ENCODE measurements at regions not wholly inside any gene's neighbourhood (a gene's known extent, or its start where the extent isn't known, plus 50 kb on each side); places are given as distances from the start of the nearest gene placed in this dataset.

DNA sequence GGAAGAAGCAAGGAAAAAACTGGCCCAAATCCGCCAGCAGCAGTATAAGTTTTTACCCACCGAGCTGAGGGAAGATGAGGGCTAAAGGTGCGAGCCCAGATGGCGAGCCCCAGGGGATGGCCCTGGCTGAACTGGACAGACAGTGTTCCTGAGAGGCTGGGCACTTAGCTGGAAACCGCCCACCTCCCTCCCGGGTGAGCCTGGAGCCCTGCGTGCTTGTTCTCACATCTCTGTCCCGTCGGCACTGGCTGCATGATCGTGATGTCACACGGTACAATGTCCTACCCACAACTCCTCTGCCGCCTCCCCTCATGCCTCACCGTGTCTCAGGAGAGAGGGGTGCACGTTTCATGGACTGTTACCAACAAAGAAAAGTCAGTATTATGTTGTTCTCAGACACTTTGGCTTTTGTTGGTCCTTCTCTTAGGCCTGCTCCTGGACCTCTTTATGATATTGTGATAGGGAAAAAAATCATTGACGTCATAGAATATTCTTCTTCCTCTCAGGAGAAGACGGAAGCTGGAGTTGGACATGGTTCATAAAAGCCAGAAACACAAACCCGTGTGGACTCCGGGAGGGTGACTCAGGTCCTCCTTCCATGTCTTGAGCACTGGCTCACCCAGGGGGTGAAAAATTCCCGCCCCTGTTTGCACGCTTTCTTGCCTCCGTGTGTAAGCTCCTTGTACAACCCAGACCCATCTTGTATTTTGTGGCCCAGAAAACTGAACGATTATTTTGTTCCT lies 201.8 kb upstream of the TPM1 start:
- no peak for DNase-seq (ENCODE audit: low read depth)

DNA sequence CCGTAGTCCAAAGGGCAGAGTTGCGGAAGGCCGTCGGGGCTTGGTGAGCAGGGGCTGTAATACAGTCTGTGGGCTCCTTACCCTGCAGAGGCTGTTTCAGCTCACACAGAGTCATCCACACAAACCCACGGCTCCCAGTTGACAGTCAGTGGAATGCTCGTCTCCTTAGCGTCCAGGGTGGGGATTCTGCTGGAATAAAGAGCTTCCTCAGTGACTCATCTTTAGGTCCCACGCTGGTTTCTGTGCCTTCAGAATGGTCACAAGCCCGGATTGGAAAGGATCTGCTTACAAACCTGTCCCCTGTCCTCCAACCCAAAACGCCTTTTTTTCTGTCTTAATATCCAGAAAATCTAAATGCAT lies 201.3 kb upstream of the TPM1 start:
- no peak for DNase-seq (ENCODE audit: low read depth)

- DNase-seq (ENCODE audit: low read depth), result no peak
These were observed 200.5 kb upstream of the TPM1 start for GRCh38 chr15:62841891-62842559.

DNA sequence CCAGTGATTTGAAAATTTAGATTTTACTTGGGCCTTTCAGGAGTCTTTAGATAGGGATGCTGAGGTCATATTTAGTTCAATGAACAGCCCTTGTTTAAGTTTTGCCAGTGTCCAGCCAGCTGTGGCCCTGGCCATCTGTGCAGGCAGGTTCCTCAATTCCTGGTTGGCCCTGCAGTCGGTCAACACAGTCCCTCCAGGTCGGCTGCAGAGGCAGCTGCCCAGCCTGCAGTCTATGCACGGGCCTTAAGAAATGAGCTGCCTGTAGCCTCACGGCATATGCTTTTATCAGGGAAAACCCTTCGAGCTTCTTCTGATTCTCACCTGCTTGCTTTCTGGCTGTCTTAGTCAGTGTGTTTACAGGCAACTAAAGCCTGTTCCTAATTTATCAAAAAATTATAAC lies 199.2 kb upstream of the TPM1 start:
- no peak for DNase-seq (ENCODE audit: low read depth)

DNA sequence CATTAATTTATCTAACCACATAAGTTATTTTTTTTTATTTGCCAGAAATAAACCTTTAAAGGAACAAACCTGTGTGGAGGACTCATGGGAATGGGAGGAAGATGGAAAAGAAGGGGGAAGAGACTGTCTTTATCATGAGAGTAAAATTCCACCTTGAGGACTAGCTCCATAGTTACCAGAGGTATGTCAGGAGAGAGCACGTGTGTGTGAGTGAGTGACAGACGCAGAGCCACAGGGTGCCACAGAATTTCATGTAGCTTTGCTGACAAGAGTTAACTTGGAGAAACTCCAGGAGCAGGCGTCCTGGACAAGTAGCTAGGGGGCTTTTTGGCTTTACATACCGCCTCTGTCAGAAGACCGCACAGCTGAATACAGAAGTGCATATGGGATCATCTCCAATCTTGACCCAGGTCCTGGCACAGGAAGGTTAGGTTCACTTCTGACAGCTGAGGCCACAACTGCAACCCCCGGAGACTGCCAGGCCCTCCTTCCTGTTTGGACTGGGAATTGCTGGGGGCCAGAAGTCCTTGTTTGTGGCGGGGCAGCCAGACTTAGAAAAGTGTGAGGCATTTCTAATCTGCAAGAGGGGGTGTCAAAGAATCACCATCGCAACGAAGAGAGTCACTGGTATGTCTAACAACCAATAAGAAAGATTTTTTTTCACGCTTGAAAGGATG lies 197.8 kb upstream of the TPM1 start:
- no peak for DNase-seq (ENCODE audit: low read depth)

DNA sequence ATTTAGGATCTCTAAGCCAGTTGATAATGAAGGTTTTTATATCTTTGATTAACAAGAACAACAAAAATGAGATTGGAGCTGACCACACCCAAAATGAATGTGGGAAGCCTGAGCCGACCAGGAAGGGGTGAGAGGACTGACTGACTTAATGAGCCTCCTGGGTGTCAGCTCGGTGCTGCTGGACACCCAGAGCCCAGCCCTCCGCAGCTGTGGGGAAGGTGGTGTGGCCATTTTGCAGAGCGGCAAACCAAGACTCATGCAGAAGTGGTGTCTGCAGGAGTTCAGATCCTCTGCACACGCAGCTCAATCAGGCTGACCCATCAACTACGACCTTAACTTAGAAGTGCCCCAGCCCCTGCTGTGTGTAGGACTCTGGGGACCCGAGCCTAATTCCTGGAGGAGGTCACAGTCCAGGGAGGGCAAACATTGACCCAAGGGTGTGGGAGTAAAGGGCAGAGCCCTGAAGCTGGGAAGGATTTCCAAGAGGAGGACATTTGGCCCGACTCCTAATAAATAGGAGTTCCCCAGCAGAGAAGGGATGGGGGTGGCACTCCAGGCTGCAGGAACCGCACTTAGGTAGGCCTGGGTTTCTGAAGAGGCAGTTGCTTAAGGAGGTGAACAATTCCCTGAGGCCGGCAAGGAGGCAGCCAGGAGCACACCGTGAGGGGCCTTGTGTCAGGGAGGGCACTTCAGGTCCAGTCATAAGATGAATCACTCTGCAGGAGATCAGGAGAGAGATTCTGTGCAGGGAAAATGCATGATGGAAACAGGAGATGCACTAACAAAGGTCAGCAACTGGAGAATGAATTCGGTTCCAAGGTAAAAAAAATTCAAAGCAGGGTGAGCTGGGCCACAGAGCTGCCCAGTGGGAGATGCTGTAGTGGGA lies 197.1 kb upstream of the TPM1 start:
- no peak for DNase-seq (ENCODE audit: low read depth)

GRCh38 chr15:62846131-62846804 lies 196.3 kb upstream of the TPM1 start:
- no peak for DNase-seq (ENCODE audit: low read depth)

DNA sequence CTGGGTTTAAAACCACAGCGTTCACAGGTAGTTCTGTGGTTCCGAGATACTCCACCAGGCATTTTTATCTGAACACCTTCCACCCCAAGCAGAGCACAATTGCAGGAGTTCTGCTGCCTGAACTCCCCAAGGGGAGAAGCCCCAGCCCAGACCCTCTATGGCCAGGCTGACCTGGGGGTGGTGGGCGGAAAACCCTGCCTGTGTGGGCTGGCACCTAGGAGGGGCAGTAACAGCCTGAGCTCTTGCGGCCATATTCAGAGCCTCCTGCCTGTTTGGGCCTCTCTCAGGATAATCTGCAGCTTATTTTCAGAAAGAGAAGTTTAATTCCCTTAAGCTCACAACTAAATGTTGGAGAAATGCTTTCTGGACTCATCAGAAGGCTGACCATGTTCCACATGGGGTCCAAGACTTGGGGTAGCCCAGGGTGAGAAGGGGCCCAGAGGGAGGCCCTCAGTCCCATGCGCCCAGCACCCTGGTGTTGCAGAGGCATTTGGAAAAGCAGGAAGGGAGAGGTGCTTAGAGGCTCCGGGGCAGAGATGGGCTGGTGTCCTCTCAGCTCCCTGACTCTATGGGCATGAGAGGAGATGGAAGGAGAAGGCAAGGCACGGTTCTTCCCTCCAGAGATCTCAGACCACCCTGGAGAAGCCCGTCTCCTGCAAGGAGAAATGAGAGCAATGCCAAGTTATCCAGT lies 195.6 kb upstream of the TPM1 start:
- no peak for DNase-seq (ENCODE audit: low read depth)

DNA sequence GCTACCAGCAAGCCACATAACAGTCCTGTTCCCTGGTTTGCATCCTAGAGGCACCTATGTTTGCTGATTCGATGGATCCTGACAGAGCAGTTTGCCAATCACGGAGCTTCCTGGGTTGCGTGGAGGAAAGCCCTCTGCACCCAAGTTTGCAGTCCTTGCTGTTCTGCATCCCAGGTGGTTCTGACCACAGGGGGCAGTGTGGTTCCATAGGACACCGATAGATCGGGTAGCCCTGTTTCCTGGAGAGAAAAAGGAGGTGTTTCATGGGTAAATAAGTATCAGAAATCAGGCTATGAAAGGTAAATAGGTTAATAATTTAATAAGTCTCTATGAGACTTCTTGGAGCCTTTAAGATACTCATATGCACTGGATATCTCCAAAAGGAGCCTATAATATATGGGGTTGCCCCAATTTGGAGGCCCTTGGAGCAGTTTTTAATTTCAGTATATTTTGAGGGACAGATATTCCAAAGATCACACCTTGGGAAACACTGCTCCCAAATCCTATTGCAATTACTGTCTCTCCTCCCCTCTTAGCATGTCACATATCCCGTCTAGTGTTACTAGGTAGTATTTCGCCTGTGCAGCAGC lies 194.6 kb upstream of the TPM1 start:
- DNase-seq (ENCODE audit: low read depth), result peak; percentile 6

GRCh38 chr15:62848632-62849050 lies 193.9 kb upstream of the TPM1 start:
- no peak for DNase-seq (ENCODE audit: low read depth)

DNA sequence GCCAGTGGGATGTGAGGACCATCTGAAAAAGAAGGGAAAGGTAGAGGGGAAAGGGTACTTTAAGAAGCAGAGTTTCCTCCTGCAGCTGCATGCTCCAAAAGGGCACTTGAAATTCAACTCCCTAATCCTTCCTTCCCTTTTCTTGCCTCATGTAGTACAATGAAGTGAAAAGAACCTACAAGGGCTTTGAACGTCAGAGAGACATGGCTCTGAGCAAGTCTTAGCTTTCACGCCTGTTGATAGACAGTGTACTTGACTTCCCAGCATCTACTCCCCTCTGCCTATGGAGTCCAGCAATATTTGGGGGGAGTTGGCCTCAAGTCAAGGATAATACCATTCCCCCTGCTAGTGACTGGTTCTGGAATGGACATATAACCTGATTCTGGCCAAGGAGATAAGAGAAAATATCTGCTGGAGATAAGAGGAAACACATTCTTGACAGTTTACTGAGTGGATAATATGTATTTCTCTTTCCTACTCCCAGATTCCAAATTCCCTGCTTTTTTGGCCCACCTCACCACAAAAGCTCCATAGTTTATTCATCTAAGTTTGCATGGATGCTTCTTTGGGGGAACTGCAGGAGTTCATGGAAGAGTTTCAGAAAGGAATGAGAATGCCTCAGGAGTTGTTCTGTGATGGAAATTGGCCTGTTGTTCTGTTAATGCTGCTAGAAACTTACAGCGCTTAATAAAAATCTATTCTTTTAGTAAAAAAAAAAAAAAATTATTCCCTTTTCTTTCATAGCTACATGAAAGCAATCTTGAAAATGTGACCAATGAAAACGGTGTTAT lies 193.0 kb upstream of the TPM1 start:
- no peak for DNase-seq (ENCODE audit: low read depth)

- DNase-seq (ENCODE audit: low read depth), result no peak
These were observed 192.2 kb upstream of the TPM1 start for GRCh38 chr15:62850318-62850717.

- DNase-seq (ENCODE audit: low read depth), result no peak
These were observed 191.7 kb upstream of the TPM1 start for GRCh38 chr15:62850791-62851291.

- no peak for DNase-seq (ENCODE audit: low read depth)
These were observed 189.3 kb upstream of the TPM1 start for GRCh38 chr15:62853114-62853840.

- no peak for DNase-seq (ENCODE audit: low read depth)
These were observed 188.7 kb upstream of the TPM1 start for GRCh38 chr15:62853841-62854225.

DNA sequence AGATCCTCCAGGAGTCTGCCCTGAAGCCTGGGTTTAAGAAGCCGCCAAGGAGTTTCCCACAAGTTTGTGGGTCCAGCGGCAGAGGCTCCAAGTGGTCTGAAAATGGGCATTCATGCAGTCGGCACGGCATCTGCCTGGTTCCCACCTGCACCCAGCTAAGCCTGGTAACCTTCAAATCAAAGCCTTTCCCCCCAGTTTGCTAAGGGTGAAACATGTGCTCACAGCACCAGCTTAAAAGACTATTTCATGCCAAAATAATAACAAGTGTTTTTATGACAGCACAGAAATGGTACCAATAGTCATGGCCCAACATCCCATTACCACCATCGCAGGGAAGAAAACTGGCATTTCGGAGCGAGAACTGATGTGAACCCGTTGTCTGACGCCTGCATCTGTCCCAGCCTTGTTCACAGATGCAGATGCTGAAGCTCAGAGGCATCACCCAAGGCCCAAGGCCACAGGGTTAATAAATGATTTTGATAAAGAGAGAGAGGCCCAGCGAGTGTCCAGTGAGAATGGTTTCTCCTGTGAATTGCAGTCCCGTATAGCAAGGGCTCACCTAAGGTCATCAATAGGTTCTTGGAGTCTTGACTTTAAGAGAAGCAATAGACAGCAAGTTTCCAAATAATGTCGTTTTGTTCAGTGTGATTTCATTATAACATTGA lies 188.0 kb upstream of the TPM1 start:
- no peak for DNase-seq (ENCODE audit: low read depth)

- no peak for DNase-seq (ENCODE audit: low read depth)
These were observed 187.5 kb upstream of the TPM1 start for GRCh38 chr15:62855085-62855476.

DNA sequence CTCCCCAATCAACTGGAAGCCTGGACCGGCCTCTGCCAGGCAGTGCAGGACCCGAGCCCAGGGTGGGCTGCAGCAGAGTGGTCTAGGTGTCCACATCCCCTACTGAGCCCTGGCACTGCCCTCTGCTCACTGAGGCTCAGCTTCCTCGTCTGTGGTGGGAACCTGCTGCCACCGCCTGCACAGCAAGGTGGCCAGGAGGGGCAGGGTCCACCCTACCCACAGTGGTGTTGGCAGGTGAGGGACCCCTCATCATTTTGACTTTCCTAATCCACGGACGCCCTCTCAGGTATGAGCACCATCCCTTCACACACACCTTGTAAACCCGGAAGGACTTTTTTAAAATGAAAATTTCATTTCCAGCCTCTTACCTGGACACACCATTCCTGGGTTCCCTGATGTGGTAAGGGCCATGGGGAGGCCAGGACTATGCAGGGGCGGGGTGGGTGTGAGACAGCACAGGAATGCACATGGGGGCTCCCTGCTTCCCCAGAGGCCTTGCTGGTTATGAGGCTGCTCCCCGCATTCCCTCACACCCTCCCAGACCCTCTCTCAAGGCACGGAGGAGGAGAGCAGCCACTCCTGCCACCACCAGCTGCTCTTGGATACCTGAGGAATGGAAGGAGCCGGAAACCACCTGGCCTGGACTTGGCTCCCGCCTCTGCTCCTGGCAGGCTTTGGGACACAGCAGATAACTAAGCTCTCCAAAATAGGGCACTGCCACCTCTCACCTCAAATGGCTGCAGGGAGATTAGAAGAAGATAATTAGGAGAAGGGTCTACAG lies 185.9 kb upstream of the TPM1 start:
- no peak for DNase-seq (ENCODE audit: low read depth)
